PC-3 (cell line): ENCODE measurements at regions not wholly inside any gene's neighbourhood (a gene's known extent, or its start where the extent isn't known, plus 50 kb on each side); places are given as distances from the start of the nearest gene placed in this dataset.

ENCODE experiments used
- CTCF ChIP-seq: fragments of 300-600 bp; sonication (generic); conservative IDR thresholded peaks from 2 replicates; pipeline ENCODE4 v1.5.1; 2017; ENCODE audit warnings: antibody characterized with exemption, low read depth, mild to moderate bottlenecking, low read length
- EZH2 ChIP-seq: fragments of 300-600 bp; sonication (generic); IDR thresholded peaks from one replicate; pipeline ENCODE4 v1.6.1; 2017; ENCODE audit warnings: antibody characterized with exemption, mild to moderate bottlenecking, low read length; ENCODE audit not compliant: unreplicated experiment
- EZH2phosphoT487 ChIP-seq: fragments of 300-600 bp; sonication (generic); IDR thresholded peaks from 2 replicates; pipeline ENCODE4 v1.6.1; 2018; ENCODE audit warnings: mild to moderate bottlenecking, antibody characterized with exemption, low read length, borderline replicate concordance

GRCh38 chr9:78470741-78471140, 173.8 kb downstream of the PSAT1 start:
- TF ChIP-seq CTCF (no peak), EZH2phosphoT487 (no peak), EZH2 (no peak)
